Trophoblast cell (in vitro differentiated cells and primary cell): ENCODE measurements at regions not wholly inside any gene's neighbourhood (a gene's known extent, or its start where the extent isn't known, plus 50 kb on each side); places are given as distances from the start of the nearest gene placed in this dataset.

Source experiments
- DNase-seq, 2 donors: peaks; one replicate each; pipeline ENCODE4 v3.0.0-alpha.2; 2016
- H2AFZ ChIP-seq: 2 replicates; pipeline ENCODE4 v1.6.1; 2013; ENCODE audit warnings: low read length, moderate library complexity, mild to moderate bottlenecking; ENCODE audit not compliant: insufficient read depth, poor library complexity
- H2AK5ac ChIP-seq: 2 replicates; pipeline ENCODE4 v1.6.1; 2013; ENCODE audit warnings: mild to moderate bottlenecking, low read length
- H2BK120ac ChIP-seq: 2 replicates; pipeline ENCODE4 v1.6.1; 2013; ENCODE audit warnings: low read length, mild to moderate bottlenecking, moderate library complexity; ENCODE audit not compliant: insufficient read depth, poor library complexity
- H2BK12ac ChIP-seq: 2 replicates; pipeline ENCODE4 v1.6.1; 2013; ENCODE audit warnings: mild to moderate bottlenecking, low read length, moderate library complexity
- H2BK5ac ChIP-seq: 2 replicates; pipeline ENCODE4 v1.6.1; 2013; ENCODE audit warnings: low read length, low read depth, moderate library complexity, mild to moderate bottlenecking; ENCODE audit not compliant: poor library complexity
- H3K14ac ChIP-seq: 2 replicates; pipeline ENCODE4 v1.6.1; 2013; ENCODE audit warnings: mild to moderate bottlenecking, low read length
- H3K18ac ChIP-seq: 2 replicates; pipeline ENCODE4 v1.6.1; 2013; ENCODE audit warnings: mild to moderate bottlenecking, low read length
- H3K23ac ChIP-seq: 2 replicates; pipeline ENCODE4 v1.6.1; 2013; ENCODE audit warnings: low read length
- H3K27ac ChIP-seq: 2 replicates; pipeline ENCODE4 v1.5.1; 2013; ENCODE audit warnings: low read depth, mild to moderate bottlenecking, inconsistent platforms, low read length, moderate library complexity
- H3K27me3 ChIP-seq: 2 replicates; pipeline ENCODE4 v1.6.1; 2013; ENCODE audit warnings: inconsistent platforms, mild to moderate bottlenecking, low read length, moderate library complexity; ENCODE audit not compliant: insufficient read depth
- H3K36me3 ChIP-seq, 2 experiments: 1 replicate in 1 of 2; 2 replicates in 1 of 2; pipeline ENCODE4 v1.6.1; 2013; ENCODE audit warnings: low read length in 2 of 2, mild to moderate bottlenecking in 2 of 2, moderate library complexity in 1 of 2; ENCODE audit not compliant: insufficient read depth in 2 of 2, control insufficient read depth in 1 of 2
- H3K4ac ChIP-seq: 2 replicates; pipeline ENCODE4 v1.6.1; 2013; ENCODE audit warnings: low read depth, mild to moderate bottlenecking, low read length, moderate library complexity
- H3K4me1 ChIP-seq, 2 experiments: 1 replicate in 1 of 2; 2 replicates in 1 of 2; pipeline ENCODE4 v1.6.1; 2013; ENCODE audit warnings: low read length in 2 of 2, mild to moderate bottlenecking in 2 of 2, moderate library complexity in 1 of 2; ENCODE audit not compliant: insufficient read depth in 2 of 2, control insufficient read depth in 1 of 2
- H3K4me2 ChIP-seq: 2 replicates; pipeline ENCODE4 v1.6.1; 2013; ENCODE audit warnings: inconsistent platforms, mild to moderate bottlenecking, low read length, moderate library complexity
- H3K4me3 ChIP-seq: 2 replicates; pipeline ENCODE4 v1.5.1; 2013; ENCODE audit warnings: mild to moderate bottlenecking, low read depth, low read length, inconsistent platforms
- H3K79me1 ChIP-seq: one replicate; pipeline ENCODE4 v1.6.1; 2013; ENCODE audit warnings: low read length
- H3K79me2 ChIP-seq: 2 replicates; pipeline ENCODE4 v1.6.1; 2013; ENCODE audit warnings: low read length, mild to moderate bottlenecking; ENCODE audit not compliant: control insufficient read depth, insufficient read depth, poor library complexity
- H3K9ac ChIP-seq: 2 replicates; pipeline ENCODE4 v1.6.1; 2013; ENCODE audit warnings: mild to moderate bottlenecking, low read length
- H3K9me3 ChIP-seq: 2 replicates; pipeline ENCODE4 v1.6.1; 2013; ENCODE audit warnings: low read depth, mild to moderate bottlenecking, control low read depth, inconsistent platforms, low read length; ENCODE audit not compliant: insufficient read depth
- H4K12ac ChIP-seq: 2 replicates; pipeline ENCODE4 v1.6.1; 2013; ENCODE audit warnings: low read depth, mild to moderate bottlenecking, low read length, moderate library complexity
- H4K8ac ChIP-seq: 2 replicates; pipeline ENCODE4 v1.6.1; 2013; ENCODE audit warnings: low read depth, mild to moderate bottlenecking, low read length, moderate library complexity
- H4K91ac ChIP-seq: one replicate; pipeline ENCODE4 v1.6.1; 2013; ENCODE audit warnings: low read depth, mild to moderate bottlenecking, low read length, moderate library complexity
- WGBS: extraction: QIAGEN DNeasy Blood & Tissue Kit; methylation state at CpG from one replicate; pipeline ENCODE4 v1.1.7; 2013; ENCODE audit warnings: missing lambda C conversion rate; ENCODE audit not compliant: insufficient read length, insufficient coverage; ENCODE audit errors: extremely low coverage; 5-methylcytosine and 5-hydroxymethylcytosine counted together

DNA sequence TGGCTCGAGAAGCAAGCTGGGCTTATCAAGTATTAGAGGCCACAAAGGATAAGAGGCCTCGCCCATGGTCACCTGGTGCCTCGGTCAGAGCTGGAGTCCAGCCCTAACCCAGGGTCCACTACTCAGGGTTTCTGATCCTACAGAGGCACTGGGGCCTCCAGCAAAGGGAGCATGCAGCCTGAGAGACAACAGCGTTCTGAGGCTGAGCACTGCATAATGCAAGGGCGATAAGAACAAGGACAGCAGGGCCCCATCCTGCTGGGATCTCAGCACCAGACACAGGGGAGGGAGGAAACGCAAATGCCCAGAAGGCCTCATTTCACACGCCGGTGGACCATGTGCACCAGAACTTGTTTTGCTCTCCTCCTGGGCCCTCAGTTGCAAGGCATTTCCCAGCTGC lies 63.0 kb downstream of the C5orf15 start:
- H4K12ac ChIP-seq = no peak overlapping the region
- H3K79me1 ChIP-seq = no peaks in the 10 kb centered on the region
- peaks cover 3% of the 10 kb centered on the region for H3K9me3 ChIP-seq
- H2AFZ ChIP-seq = no peak overlapping the region
- H3K4me1 ChIP-seq = peaks cover 0 to 3% of the 10 kb centered on the region in 2 experiments
- no peak overlapping the region for H2BK12ac ChIP-seq
- no CpG with 5 or more reads among the region's 8 CpGs for WGBS
- H3K79me2 ChIP-seq = no peaks in the 10 kb centered on the region
- no peak overlapping the region for H3K23ac ChIP-seq
- H4K91ac ChIP-seq = no peak overlapping the region
- no peak overlapping the region for H3K9ac ChIP-seq
- H3K18ac ChIP-seq = no peak overlapping the region
- H3K14ac ChIP-seq = no peak overlapping the region
- no peaks in the 10 kb centered on the region for H3K36me3 ChIP-seq
- H2AK5ac ChIP-seq = no peak overlapping the region
- H3K27me3 ChIP-seq = no peaks in the 10 kb centered on the region
- no peak overlapping the region for H4K8ac ChIP-seq
- H2BK120ac ChIP-seq = no peak overlapping the region
- no peak overlapping the region for H3K4me3 ChIP-seq
- H2BK5ac ChIP-seq = no peak overlapping the region
- no peak for DNase-seq
- no peak overlapping the region for H3K4me2 ChIP-seq
- no peak overlapping the region for H3K27ac ChIP-seq
- no peak overlapping the region for H3K4ac ChIP-seq

DNA sequence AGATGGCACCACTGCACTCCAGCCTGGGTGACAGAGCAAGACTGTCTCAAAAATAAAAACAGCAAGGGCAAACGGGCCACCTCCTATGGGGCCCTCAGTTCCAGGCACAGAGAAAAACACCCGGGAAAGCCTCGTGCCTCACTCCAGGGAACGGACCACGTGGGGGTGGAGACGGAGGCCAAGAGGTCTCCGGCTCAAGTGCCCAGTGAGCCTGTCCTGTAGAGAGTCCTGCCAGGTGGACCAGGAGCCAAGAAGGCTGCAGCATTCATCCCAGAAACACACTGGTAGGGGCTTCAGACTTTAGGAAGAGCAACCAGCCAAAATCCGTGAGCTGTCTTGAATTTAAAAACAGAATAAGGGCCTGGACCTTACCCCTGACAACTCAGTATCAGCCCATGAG lies 63.8 kb downstream of the C5orf15 start:
- no peak overlapping the region for H4K91ac ChIP-seq
- H3K79me2 ChIP-seq = no peaks in the 10 kb centered on the region
- no peak overlapping the region for H2BK5ac ChIP-seq

DNA sequence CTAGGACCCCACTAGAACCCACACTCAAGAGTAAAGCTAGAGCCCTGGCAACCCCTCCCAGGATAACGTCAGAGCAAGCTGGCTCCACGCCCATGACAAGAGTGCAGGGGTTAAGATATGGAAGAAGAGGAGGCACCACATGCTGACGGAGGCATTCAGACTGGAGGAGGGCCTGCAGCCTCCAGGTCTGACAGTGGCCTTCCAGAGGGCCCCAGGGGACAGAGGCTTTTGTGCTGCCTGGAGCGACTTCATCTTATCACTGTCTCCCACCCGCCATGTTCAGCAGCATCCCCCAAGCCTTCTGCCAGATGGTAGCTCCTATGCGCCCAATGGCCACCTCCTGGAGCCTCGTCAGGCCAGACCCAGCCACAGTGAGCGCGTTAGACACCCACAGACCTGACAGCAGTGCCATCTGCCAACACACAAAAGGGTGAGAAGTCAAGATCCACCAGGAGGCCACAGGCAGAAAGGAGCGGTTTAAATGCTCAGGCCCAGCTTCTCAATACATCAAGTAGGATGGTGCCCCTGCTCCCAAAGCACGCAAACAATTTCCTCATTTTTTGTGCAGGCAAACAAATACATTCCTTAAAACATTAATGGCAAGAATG lies 65.8 kb downstream of the C5orf15 start:
- Histone ChIP-seq H3K9me3 (peaks cover 3% of the 10 kb centered on the region), H2AK5ac (no peak overlapping the region), H3K23ac (no peak overlapping the region), H3K36me3 (no peaks in the 10 kb centered on the region), H3K9ac (no peak overlapping the region), H4K91ac (no peak overlapping the region), H2BK5ac (no peak overlapping the region), H2BK120ac (no peak overlapping the region), H3K14ac (no peak overlapping the region), H4K12ac (no peak overlapping the region), H4K8ac (no peak overlapping the region), H3K4me1 (peaks cover 0 to 3% of the 10 kb centered on the region in 2 experiments), H2AFZ (no peak overlapping the region), H2BK12ac (no peak overlapping the region), H3K4ac (no peak overlapping the region), H3K27me3 (no peaks in the 10 kb centered on the region), H3K18ac (no peak overlapping the region), H3K79me2 (no peaks in the 10 kb centered on the region), H3K27ac (no peak overlapping the region), H3K4me3 (no peak overlapping the region), H3K79me1 (no peaks in the 10 kb centered on the region), H3K4me2 (no peak overlapping the region)
- no CpG with 5 or more reads among the region's 11 CpGs for WGBS
- DNase-seq = no peak

More for the DNA sequence above, 63.8 kb downstream of the C5orf15 start:
- no CpG with 5 or more reads among the region's 8 CpGs for whole genome bisulfite sequencing
- Histone ChIP-seq H3K9ac (no peak overlapping the region), H3K9me3 (peaks cover 3% of the 10 kb centered on the region), H3K4me3 (no peak overlapping the region), H4K12ac (no peak overlapping the region), H3K14ac (no peak overlapping the region), H2BK120ac (no peak overlapping the region), H2AK5ac (no peak overlapping the region), H2BK12ac (no peak overlapping the region), H3K18ac (no peak overlapping the region), H4K8ac (no peak overlapping the region), H3K4ac (no peak overlapping the region), H3K4me1 (peaks cover 0 to 3% of the 10 kb centered on the region in 2 experiments), H3K36me3 (no peaks in the 10 kb centered on the region), H3K79me1 (no peaks in the 10 kb centered on the region), H3K4me2 (no peak overlapping the region), H3K27ac (no peak overlapping the region), H3K23ac (no peak overlapping the region), H3K27me3 (no peaks in the 10 kb centered on the region), H2AFZ (no peak overlapping the region)
- DNase-seq = no peak

DNA sequence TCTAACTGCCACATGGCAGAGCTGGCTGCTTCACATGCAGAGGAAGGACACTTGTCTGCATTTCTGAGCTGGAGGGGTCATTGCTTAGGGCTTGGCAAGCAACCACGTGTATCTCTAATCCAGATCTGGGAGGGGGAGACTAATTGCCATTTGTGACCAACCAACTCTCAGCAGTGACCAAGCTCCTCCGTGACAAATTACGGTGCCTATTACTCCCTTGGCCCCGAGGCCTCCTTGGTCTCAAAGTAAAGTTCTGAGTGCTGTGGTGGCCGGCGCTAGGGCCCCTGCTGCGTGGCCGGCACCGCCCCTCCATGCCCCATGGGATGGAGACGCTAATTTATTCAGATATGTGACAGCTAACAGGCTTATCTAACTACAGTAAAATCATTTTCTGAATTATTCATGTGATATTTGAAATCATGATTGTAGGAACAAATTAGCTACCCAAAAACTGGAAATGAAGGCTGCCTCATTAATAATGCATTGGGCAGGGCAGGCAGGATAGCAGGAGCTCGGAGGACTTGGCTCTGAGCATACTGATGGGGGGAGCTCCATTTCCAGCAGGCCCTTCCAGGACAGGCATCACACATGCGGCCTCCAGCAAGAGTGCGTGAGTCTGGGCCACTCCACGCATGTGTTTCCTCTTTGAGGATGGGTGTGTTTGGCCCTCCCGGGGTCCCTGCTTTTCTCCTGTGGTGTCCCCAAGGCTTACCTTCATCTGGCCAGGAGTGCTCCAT lies 67.7 kb downstream of the C5orf15 start:
- Histone ChIP-seq H2AK5ac (no peak overlapping the region), H2AFZ (no peak overlapping the region), H3K4me2 (no peak overlapping the region), H2BK12ac (no peak overlapping the region), H3K9me3 (no peaks in the 10 kb centered on the region), H3K27me3 (no peaks in the 10 kb centered on the region), H3K18ac (no peak overlapping the region), H4K91ac (no peak overlapping the region), H3K4me1 (peaks cover 0 to 3% of the 10 kb centered on the region in 2 experiments), H3K14ac (no peak overlapping the region), H3K79me1 (no peaks in the 10 kb centered on the region), H4K12ac (no peak overlapping the region), H3K9ac (no peak overlapping the region), H2BK120ac (no peak overlapping the region), H3K23ac (no peak overlapping the region), H3K79me2 (no peaks in the 10 kb centered on the region), H3K4ac (no peak overlapping the region), H3K27ac (no peak overlapping the region), H3K36me3 (no peaks in the 10 kb centered on the region), H2BK5ac (no peak overlapping the region), H3K4me3 (no peak overlapping the region), H4K8ac (no peak overlapping the region)
- DNase-seq = no peak
- WGBS = no CpG with 5 or more reads among the region's 15 CpGs
